K562 (cell line): ENCODE measurements at regions not wholly inside any gene's neighbourhood (a gene's known extent, or its start where the extent isn't known, plus 50 kb on each side); places are given as distances from the start of the nearest gene placed in this dataset.

Source experiments
- BCLAF1 ChIP-seq, 2 experiments: fragments of 450-650 bp in 1 of 2; IDR thresholded peaks; 2 replicates each; pipeline ENCODE4 v1.6.1; 2011 to 2017; ENCODE audit warnings: low read depth in 2 of 2, antibody characterized with exemption in 1 of 2, borderline replicate concordance in 1 of 2, low read length in 1 of 2, mild to moderate bottlenecking in 1 of 2, mixed read lengths in 1 of 2; ENCODE audit not compliant: control insufficient read depth in 1 of 2
- C11orf30 ChIP-seq: fragments of 450-650 bp; IDR thresholded peaks from 2 replicates; pipeline ENCODE4 v1.6.1; 2016; ENCODE audit warnings: low read depth, mild to moderate bottlenecking
- CHD4 ChIP-seq: fragments of 200-600 bp; sonication (generic); IDR thresholded peaks from 3 replicates; pipeline ENCODE4 v1.6.1; 2012; ENCODE audit warnings: low read depth, mild to moderate bottlenecking, mixed read lengths, low read length, inconsistent platforms; ENCODE audit not compliant: insufficient read depth, insufficient replicate concordance, poor library complexity, severe bottlenecking
- EWSR1 ChIP-seq: fragments of 450-650 bp; IDR thresholded peaks from 2 replicates; pipeline ENCODE4 v1.6.1; 2018; ENCODE audit warnings: borderline replicate concordance, mild to moderate bottlenecking, low read depth, moderate library complexity; ENCODE audit not compliant: partially characterized antibody
- GTF2F1 ChIP-seq: IDR thresholded peaks from 2 replicates; pipeline ENCODE4 v1.6.1; 2011; ENCODE audit warnings: low read depth, low read length, improper control_type of control experiment
- HDAC2 ChIP-seq: fragments of 450-650 bp; IDR thresholded peaks from 2 replicates; pipeline ENCODE4 v1.6.1; 2016; ENCODE audit warnings: mild to moderate bottlenecking
- HNRNPK ChIP-seq: fragments of 200-400 bp; formaldehyde crosslinking; IDR thresholded peaks from one replicate; pipeline ENCODE4 v1.6.1; 2018; ENCODE audit warnings: mild to moderate bottlenecking, low read depth, low read length; ENCODE audit not compliant: poor library complexity, severe bottlenecking
- JUNB ChIP-seq: fragments of 450-650 bp; formaldehyde crosslinking; conservative IDR thresholded peaks from 2 replicates; pipeline ENCODE4 v1.4.0; 2020; ENCODE audit warnings: mild to moderate bottlenecking
- KDM2B ChIP-seq: fragments of 250-450 bp; sonication (Bioruptor Pico); IDR thresholded peaks from 2 replicates; pipeline ENCODE4 v1.8.0; 2021; ENCODE audit warnings: mild to moderate bottlenecking, moderate library complexity
- PHB ChIP-seq: fragments of 250-450 bp; sonication (Bioruptor Pico); IDR thresholded peaks from 2 replicates; pipeline ENCODE4 v1.5.0; 2021
- POLR2H ChIP-seq: IDR thresholded peaks from 2 replicates; pipeline ENCODE4 v1.6.1; 2016; ENCODE audit warnings: missing genetic modification characterization, low read depth, mild to moderate bottlenecking, control low read depth, missing compliant biosample characterization, moderate library complexity
- RBM14 ChIP-seq: fragments of 200-400 bp; formaldehyde crosslinking; IDR thresholded peaks from 2 replicates; pipeline ENCODE4 v1.6.1; 2018; ENCODE audit warnings: low read depth, mild to moderate bottlenecking, low read length, moderate library complexity, borderline replicate concordance; ENCODE audit not compliant: insufficient read depth
- REST ChIP-seq, 2 experiments: fragments of 450-650 bp; formaldehyde crosslinking in 1 of 2; IDR thresholded peaks; 2 replicates each; pipeline versions ENCODE4 v1.4.0 to v1.6.1; 2014 to 2020; ENCODE audit warnings: mild to moderate bottlenecking in 2 of 2, borderline replicate concordance in 1 of 2, low read depth in 1 of 2
- SMAD4 ChIP-seq: fragments of 250-450 bp; sonication (Bioruptor Pico); conservative IDR thresholded peaks from 2 replicates; pipeline ENCODE4 v1.8.0; 2021; ENCODE audit warnings: inconsistent platforms, mild to moderate bottlenecking, moderate library complexity
- SOX6 ChIP-seq: fragments of 450-650 bp; IDR thresholded peaks from 2 replicates; pipeline ENCODE4 v1.6.1; 2014; ENCODE audit warnings: mild to moderate bottlenecking
- SP2 ChIP-seq: IDR thresholded peaks from 2 replicates; pipeline ENCODE4 v1.6.1; 2011; ENCODE audit warnings: mild to moderate bottlenecking, low read depth, low read length, moderate library complexity; ENCODE audit not compliant: poor library complexity, severe bottlenecking; ENCODE audit errors: extremely low read depth
- ZEB2 ChIP-seq: fragments of 450-650 bp; IDR thresholded peaks from 2 replicates; pipeline ENCODE4 v1.6.1; 2016
- ZNF140 ChIP-seq: fragments of 250-450 bp; sonication (Bioruptor Pico); IDR thresholded peaks from 2 replicates; pipeline ENCODE4 v1.8.0; 2021; ENCODE audit warnings: moderate library complexity, mild to moderate bottlenecking, inconsistent platforms

- TF ChIP-seq BCLAF1 (IDR thresholded peaks at IDR 0.05; ENCODE audit: borderline replicate concordance in 1 of 2, control insufficient read depth in 1 of 2, low read depth in 2 of 2, low read length in 1 of 2) (0 out of 4 replicates have a peak, but pooled peaks of 1 of the 2 experiments have one; percentile 51), C11orf30 (peak; percentile 49; the same call in 1 of the 2 replicates), ZNF140 (CRISPR knock-in tag) (no peak), PHB (no peak), KDM2B (CRISPR knock-in tag) (no peak), REST (IDR thresholded peaks at IDR 0.05; ENCODE audit: borderline replicate concordance) (no peak), REST (CRISPR knock-in tag; IDR thresholded peaks at IDR 0.05; ENCODE audit: low read depth) (no peak), ZEB2 (no peak), JUNB (CRISPR knock-in tag) (no peak), POLR2H (tag) (peak; percentile 52; the same call in 1 of the 2 replicates), HDAC2 (peak; percentile 47; the same call in 1 of the 2 replicates), SMAD4 (CRISPR knock-in tag) (peak; percentile 72), EWSR1 (no peak), CHD4 (no peak), SP2 (no peak), GTF2F1 (no peak), SOX6 (peak; percentile 72), RBM14 (no peak), HNRNPK (no peak)
These were observed 704.1 kb upstream of the SGO1 start (continued) for GRCh38 chr3:20890111-20890519.
